IMR-90 (cell line): ENCODE measurements at regions not wholly inside any gene's neighbourhood (a gene's known extent, or its start where the extent isn't known, plus 50 kb on each side); places are given as distances from the start of the nearest gene placed in this dataset.
A peak's percentile ranks its signal among the peaks of the same experiment; 100 is the strongest.

ENCODE experiments used
- ATAC-seq: fragments of 200-7000 bp; cut with Tn5 transposase; 2 replicates; pipeline ENCODE4 v1.9.1; 2020; ENCODE audit warnings: low read depth, mild to moderate bottlenecking, moderate library complexity
- BruUV-seq: library from RNA; stranded (reverse); fragments of 400-500 nt; replicated peaks from 2 replicates; lab custom pipeline; 2021; lab: Mats Ljungman, UMichigan
- CTCF ChIA-PET: fragments of 300-600 bp; formaldehyde crosslinking; extraction: SDS; loops from one replicate; lab custom pipeline; 2021; ENCODE audit warnings: antibody characterized with exemption; lab: Yijun Ruan, JAX
- POLR2A ChIA-PET: fragments of 300-600 bp; sonication (Branson Sonifier 250); formaldehyde crosslinking; loops from one replicate; lab custom pipeline; 2022; ENCODE audit warnings: antibody characterized with exemption; ENCODE audit not compliant: unreplicated experiment; lab: Charles Lee
- DNase-seq: peaks from one replicate; pipeline ENCODE4 v3.0.0; 2013
- H2AFZ ChIP-seq: replicated peaks from 2 replicates; pipeline ENCODE3; 2013; ENCODE audit warnings: low read length, mild to moderate bottlenecking; ENCODE audit not compliant: poor library complexity
- H2AK5ac ChIP-seq: 2 replicates; pipeline ENCODE4 v1.6.1; 2013; ENCODE audit warnings: low read depth, low read length, inconsistent platforms
- H2AK9ac ChIP-seq: replicated peaks from 2 replicates; pipeline ENCODE3; 2013; ENCODE audit warnings: mild to moderate bottlenecking, low read depth, low read length, moderate library complexity; ENCODE audit not compliant: poor library complexity
- H2BK120ac ChIP-seq: 2 replicates; pipeline ENCODE4 v1.6.1; 2013; ENCODE audit warnings: low read depth, low read length, inconsistent platforms
- H2BK15ac ChIP-seq: 3 replicates; pipeline ENCODE4 v1.6.1; 2013; ENCODE audit warnings: low read depth, low read length, inconsistent platforms
- H2BK20ac ChIP-seq: 2 replicates; pipeline ENCODE4 v1.6.1; 2013; ENCODE audit warnings: low read depth, mild to moderate bottlenecking, inconsistent platforms, low read length, moderate library complexity
- H2BK5ac ChIP-seq: 2 replicates; pipeline ENCODE4 v1.6.1; 2013; ENCODE audit warnings: mild to moderate bottlenecking, low read depth, low read length, inconsistent platforms; ENCODE audit not compliant: poor library complexity, severe bottlenecking
- H3K14ac ChIP-seq: replicated peaks from 2 replicates; pipeline ENCODE4 v1.6.1; 2013; ENCODE audit warnings: low read depth, low read length, inconsistent platforms
- H3K18ac ChIP-seq: 2 replicates; pipeline ENCODE4 v1.6.1; 2013; ENCODE audit warnings: low read depth, low read length, control low read depth
- H3K23ac ChIP-seq: 2 replicates; pipeline ENCODE4 v1.6.1; 2013; ENCODE audit warnings: low read depth, low read length, inconsistent platforms
- H3K27ac ChIP-seq: 2 replicates; pipeline ENCODE4 v1.5.1; 2013; ENCODE audit warnings: mild to moderate bottlenecking, control low read depth, low read length; ENCODE audit not compliant: insufficient read depth
- H3K27me3 ChIP-seq: 2 replicates; pipeline ENCODE4 v1.6.1; 2013; ENCODE audit warnings: low read length; ENCODE audit not compliant: control insufficient read depth, insufficient read depth
- H3K36me3 ChIP-seq: 2 replicates; pipeline ENCODE4 v1.6.1; 2013; ENCODE audit warnings: low read length, mixed read lengths; ENCODE audit not compliant: control insufficient read depth, insufficient read depth
- H3K4ac ChIP-seq: 2 replicates; pipeline ENCODE4 v1.6.1; 2013; ENCODE audit warnings: low read depth, low read length, inconsistent platforms
- H3K4me1 ChIP-seq: 2 replicates; pipeline ENCODE4 v1.6.1; 2013; ENCODE audit warnings: low read length, mixed read lengths; ENCODE audit not compliant: control insufficient read depth, insufficient read depth
- H3K4me2 ChIP-seq: 2 replicates; pipeline ENCODE4 v1.6.1; 2013; ENCODE audit warnings: low read depth, mild to moderate bottlenecking, control low read depth, low read length, moderate library complexity
- H3K4me3 ChIP-seq: 2 replicates; pipeline ENCODE4 v1.5.1; 2013; ENCODE audit warnings: low read depth, mild to moderate bottlenecking, control low read depth, low read length, moderate library complexity; ENCODE audit not compliant: insufficient read depth
- H3K56ac ChIP-seq: 2 replicates; pipeline ENCODE4 v1.6.1; 2013; ENCODE audit warnings: low read length, inconsistent platforms; ENCODE audit not compliant: insufficient read depth; ENCODE audit errors: extremely low read depth
- H3K79me1 ChIP-seq, 2 experiments: 2 replicates each; pipeline ENCODE4 v1.6.1; 2013; ENCODE audit warnings: low read length in 2 of 2, inconsistent platforms in 1 of 2, low read depth in 1 of 2
- H3K9ac ChIP-seq: 2 replicates; pipeline ENCODE4 v1.6.1; 2013; ENCODE audit warnings: low read depth, low read length, control low read depth
- H3K9me1 ChIP-seq: 2 replicates; pipeline ENCODE4 v1.6.1; 2013; ENCODE audit warnings: low read length, inconsistent platforms; ENCODE audit not compliant: insufficient read depth
- H3K9me3 ChIP-seq: 2 replicates; pipeline ENCODE4 v1.6.1; 2013; ENCODE audit warnings: low read length; ENCODE audit not compliant: control insufficient read depth, insufficient read depth
- H4K20me1 ChIP-seq: 2 replicates; pipeline ENCODE4 v1.6.1; 2013; ENCODE audit warnings: low read length, inconsistent platforms; ENCODE audit not compliant: insufficient read depth
- H4K5ac ChIP-seq: 2 replicates; pipeline ENCODE4 v1.6.1; 2013; ENCODE audit warnings: mild to moderate bottlenecking, low read depth, low read length, control low read depth
- H4K8ac ChIP-seq, 2 experiments: 2 replicates each; pipeline ENCODE4 v1.6.1; 2013; ENCODE audit warnings: low read depth in 2 of 2, low read length in 2 of 2, control low read depth in 1 of 2, inconsistent platforms in 1 of 2
- H4K91ac ChIP-seq: 2 replicates; pipeline ENCODE4 v1.6.1; 2013; ENCODE audit warnings: low read depth, low read length, inconsistent platforms; ENCODE audit not compliant: insufficient read depth
- CEBPB ChIP-seq: IDR thresholded peaks from 2 replicates; pipeline ENCODE4 v1.6.1; 2012; ENCODE audit warnings: low read depth, low read length, improper control_type of control experiment
- CHD1 ChIP-seq: IDR thresholded peaks from 2 replicates; pipeline ENCODE4 v1.6.1; 2012; ENCODE audit warnings: low read depth, low read length, improper control_type of control experiment
- MAFK ChIP-seq: IDR thresholded peaks from 2 replicates; pipeline ENCODE4 v1.6.1; 2012; ENCODE audit warnings: low read depth, low read length, improper control_type of control experiment
- MAZ ChIP-seq: IDR thresholded peaks from 2 replicates; pipeline ENCODE4 v1.6.1; 2012; ENCODE audit warnings: low read depth, mild to moderate bottlenecking, low read length, improper control_type of control experiment, moderate library complexity, borderline replicate concordance
- WGBS, 2 experiments: methylation state at CpG; one replicate each; pipeline versions ENCODE4 v1.1.5 to v1.1.7; 2013; ENCODE audit warnings: missing lambda C conversion rate in 2 of 2; ENCODE audit not compliant: insufficient read length in 1 of 2; ENCODE audit errors: extremely low coverage in 2 of 2; 5-methylcytosine and 5-hydroxymethylcytosine counted together
- dilution Hi-C: fragments of 300-500 bp; cut with HindIII; formaldehyde crosslinking; loops from one replicate; pipeline ENCODE4 v1.14.3; 2018; ENCODE audit warnings: low sequenced_read_pairs; ENCODE audit not compliant: unreplicated experiment
- in situ Hi-C: fragments of 300-500 bp; cut with MboI; formaldehyde crosslinking; loops from 3 replicates; pipeline ENCODE4 v1.14.3; 2019; ENCODE audit warnings: low sequenced_read_pairs, inconsistent platforms, mixed read lengths
- intact Hi-C: fragments of 100-400 bp; cut with micrococcal nuclease; formaldehyde crosslinking; loops from 2 replicates; pipeline ENCODE4 v1.10.0; 2022

- ChIA-PET POLR2A (no interaction called here), CTCF (no interaction called here)
- Histone ChIP-seq H4K20me1 (no peaks in the 10 kb centered on the region), H3K4me3 (no peak overlapping the region), H2BK15ac (no peak overlapping the region; the same call in 2 of the 3 replicates), H3K9me3 (no peaks in the 10 kb centered on the region), H3K79me1 (no peaks in the 10 kb centered on the region), H3K14ac (no peak overlapping the region), H3K9me1 (no peaks in the 10 kb centered on the region), H2AK9ac (no peak overlapping the region), H3K27ac (no peak overlapping the region), H2AFZ (no peak overlapping the region), H3K4me1 (peaks cover 7% of the 10 kb centered on the region), H3K4ac (no peak overlapping the region), H2BK120ac (no peak overlapping the region), H4K8ac (no peak overlapping the region), H3K18ac (no peak overlapping the region; the same call in 1 of the 2 replicates), H3K36me3 (no peaks in the 10 kb centered on the region), H3K9ac (no peak overlapping the region), H2BK20ac (no peak overlapping the region), H3K56ac (no peak overlapping the region), H2AK5ac (no peak overlapping the region; the same call in 1 of the 2 replicates), H3K23ac (no peak overlapping the region), H3K4me2 (no peak overlapping the region), H4K5ac (no peak overlapping the region), H2BK5ac (no peak overlapping the region), H3K27me3 (no peaks in the 10 kb centered on the region), H4K91ac (no peak overlapping the region)
- dilution Hi-C loops = no loop called here
- intact Hi-C loops = no loop called here
- DNase-seq = peak; percentile 47
- no peak for TF ChIP-seq MAZ
- TF ChIP-seq CHD1 = no peak
- TF ChIP-seq MAFK = no peak
- 0 out of 2 replicates have a peak, but pooled peaks have one; percentile 4 for TF ChIP-seq CEBPB
- in situ Hi-C loops = no loop called here
- no CpG with 5 or more reads among the region's 3 CpGs for WGBS, 2 experiments
- BruUV-seq = no TSS peak
- peak; percentile 30; the same call in 1 of the 2 replicates for ATAC-seq
Observed at GRCh38 chr1:218584418-218585155, 239.5 kb downstream of the TGFB2 start.
